ENCODE measurements at regions not wholly inside any gene's neighbourhood (a gene's known extent, or its start where the extent isn't known, plus 50 kb on each side); places are given as distances from the start of the nearest gene placed in this dataset.
"Not testable (repeated sequence)": the region's sequence is repeated elsewhere in the genome, so short reads cannot be mapped to it uniquely, and the experiment has no call there.

- H3K4me1 ChIP-seq (ENCODE audit: insufficient read depth, low read length); H3K9me3 ChIP-seq (ENCODE audit: low read length); H3K4me3 ChIP-seq (ENCODE audit: low read length); H3K36me3 ChIP-seq (ENCODE audit: insufficient read depth, low read length); H3K27me3 ChIP-seq (ENCODE audit: insufficient read depth, low read length); H2AFZ ChIP-seq (ENCODE audit: low read depth, low read length): not testable (repeated sequence)
Observed at GRCh38 chr9:80747056-80747455, 942.3 kb downstream of the TLE1 start.

- Histone ChIP-seq H3K9me3 (ENCODE audit: low read length) (no peaks in the 10 kb centered on the region), H3K27me3 (ENCODE audit: insufficient read depth, low read length) (no peaks in the 10 kb centered on the region), H3K36me3 (ENCODE audit: insufficient read depth, low read length) (no peaks in the 10 kb centered on the region), H2AFZ (ENCODE audit: low read depth, low read length) (no peak overlapping the region), H3K4me3 (ENCODE audit: low read length) (no peak overlapping the region), H3K4me1 (ENCODE audit: insufficient read depth, low read length) (no peaks in the 10 kb centered on the region)
Observed at GRCh38 chr9:80732506-80732905, 956.8 kb downstream of the TLE1 start.

DNA sequence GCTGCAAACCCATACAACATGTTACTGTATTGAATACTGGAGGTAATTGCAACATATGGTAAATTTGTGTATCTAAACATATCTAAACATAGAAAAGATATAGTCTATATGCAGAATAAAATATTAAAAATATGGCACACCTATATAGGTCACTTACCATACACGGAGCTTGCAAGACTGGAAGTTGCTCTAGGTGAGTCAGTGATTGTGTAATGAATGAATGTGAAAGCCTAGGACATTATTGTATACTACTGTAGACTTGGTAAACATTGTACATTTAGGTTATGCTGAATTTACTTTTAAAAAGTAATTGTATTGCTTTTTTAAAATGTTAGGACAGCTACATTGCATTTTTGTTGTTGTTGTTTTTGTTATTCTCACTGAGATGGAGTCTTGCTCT is 968.8 kb downstream of the TLE1 start:
- Histone ChIP-seq H3K36me3 (ENCODE audit: insufficient read depth, low read length) (no peaks in the 10 kb centered on the region), H3K27me3 (ENCODE audit: insufficient read depth, low read length) (no peaks in the 10 kb centered on the region), H2AFZ (ENCODE audit: low read depth, low read length) (no peak overlapping the region), H3K4me3 (ENCODE audit: low read length) (no peak overlapping the region), H3K9me3 (ENCODE audit: low read length) (no peaks in the 10 kb centered on the region), H3K4me1 (ENCODE audit: insufficient read depth, low read length) (no peaks in the 10 kb centered on the region)

GRCh38 chr9:80707120-80707519 is 982.2 kb downstream of the TLE1 start:
- no peaks in the 10 kb centered on the region for H3K4me1 ChIP-seq (ENCODE audit: insufficient read depth, low read length)
- no peak overlapping the region for H3K4me3 ChIP-seq (ENCODE audit: low read length)
- no peaks in the 10 kb centered on the region for H3K36me3 ChIP-seq (ENCODE audit: insufficient read depth, low read length)
- no peaks in the 10 kb centered on the region for H3K27me3 ChIP-seq (ENCODE audit: insufficient read depth, low read length)
- H3K9me3 ChIP-seq (ENCODE audit: low read length): peaks cover 5% of the 10 kb centered on the region
- no peak overlapping the region for H2AFZ ChIP-seq (ENCODE audit: low read depth, low read length)

GRCh38 chr9:80701061-80701460 is 988.3 kb downstream of the TLE1 start:
- no peak overlapping the region for H3K4me3 ChIP-seq (ENCODE audit: low read length)
- no peaks in the 10 kb centered on the region for H3K36me3 ChIP-seq (ENCODE audit: insufficient read depth, low read length)
- no peaks in the 10 kb centered on the region for H3K9me3 ChIP-seq (ENCODE audit: low read length)
- H3K4me1 ChIP-seq (ENCODE audit: insufficient read depth, low read length): peaks cover 12% of the 10 kb centered on the region
- no peaks in the 10 kb centered on the region for H3K27me3 ChIP-seq (ENCODE audit: insufficient read depth, low read length)
- no peak overlapping the region for H2AFZ ChIP-seq (ENCODE audit: low read depth, low read length)

- Histone ChIP-seq H3K4me3 (ENCODE audit: low read length) (no peak overlapping the region), H3K9me3 (ENCODE audit: low read length) (no peaks in the 10 kb centered on the region), H3K27me3 (ENCODE audit: insufficient read depth, low read length) (no peaks in the 10 kb centered on the region), H2AFZ (ENCODE audit: low read depth, low read length) (no peak overlapping the region), H3K4me1 (ENCODE audit: insufficient read depth, low read length) (peaks cover 12% of the 10 kb centered on the region), H3K36me3 (ENCODE audit: insufficient read depth, low read length) (no peaks in the 10 kb centered on the region)
Observed at GRCh38 chr9:80699511-80699998, 989.8 kb downstream of the TLE1 start.

- no peaks in the 10 kb centered on the region for H3K27me3 ChIP-seq (ENCODE audit: insufficient read depth, low read length)
- H3K4me1 ChIP-seq (ENCODE audit: insufficient read depth, low read length): peaks cover 12% of the 10 kb centered on the region
- H3K9me3 ChIP-seq (ENCODE audit: low read length): no peaks in the 10 kb centered on the region
- H3K36me3 ChIP-seq (ENCODE audit: insufficient read depth, low read length): no peaks in the 10 kb centered on the region
- H2AFZ ChIP-seq (ENCODE audit: low read depth, low read length): no peak overlapping the region
- H3K4me3 ChIP-seq (ENCODE audit: low read length): no peak overlapping the region
Observed at GRCh38 chr9:80698725-80699410, 990.5 kb downstream of the TLE1 start.

DNA sequence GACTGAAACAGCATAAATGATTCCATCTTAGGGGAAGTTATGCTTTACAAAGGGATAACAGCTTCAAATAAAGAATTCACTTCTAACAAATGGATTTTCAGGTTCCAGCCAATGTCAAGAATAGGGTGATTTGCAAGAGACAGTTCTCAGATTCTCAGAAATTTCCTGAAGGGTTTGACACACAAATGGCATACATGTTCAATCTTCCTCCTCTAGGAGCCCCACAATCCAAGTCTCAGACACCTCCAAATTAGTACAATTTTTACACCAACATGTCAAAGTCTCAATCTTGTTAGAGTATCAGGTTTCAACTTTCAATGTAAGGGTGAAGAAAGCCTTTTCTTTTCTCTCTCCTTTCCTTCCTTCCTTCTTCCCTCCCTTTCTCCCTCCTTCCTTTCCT is 996.6 kb downstream of the TLE1 start:
- no peak overlapping the region for H2AFZ ChIP-seq (ENCODE audit: low read depth, low read length)
- H3K4me3 ChIP-seq (ENCODE audit: low read length): no peak overlapping the region
- peaks cover 2% of the 10 kb centered on the region for H3K4me1 ChIP-seq (ENCODE audit: insufficient read depth, low read length)
- no peaks in the 10 kb centered on the region for H3K36me3 ChIP-seq (ENCODE audit: insufficient read depth, low read length)
- no peaks in the 10 kb centered on the region for H3K9me3 ChIP-seq (ENCODE audit: low read length)
- H3K27me3 ChIP-seq (ENCODE audit: insufficient read depth, low read length): no peaks in the 10 kb centered on the region

GRCh38 chr9:80691229-80691628 is 998.1 kb downstream of the TLE1 start:
- no peaks in the 10 kb centered on the region for H3K9me3 ChIP-seq (ENCODE audit: low read length)
- H3K4me3 ChIP-seq (ENCODE audit: low read length): no peak overlapping the region
- peaks cover 2% of the 10 kb centered on the region for H3K4me1 ChIP-seq (ENCODE audit: insufficient read depth, low read length)
- H2AFZ ChIP-seq (ENCODE audit: low read depth, low read length): no peak overlapping the region
- no peaks in the 10 kb centered on the region for H3K36me3 ChIP-seq (ENCODE audit: insufficient read depth, low read length)
- H3K27me3 ChIP-seq (ENCODE audit: insufficient read depth, low read length): no peaks in the 10 kb centered on the region

- H2AFZ ChIP-seq (ENCODE audit: low read depth, low read length): no peak overlapping the region
Observed at GRCh38 chr9:80690349-80690939, 998.9 kb downstream of the TLE1 start.

DNA sequence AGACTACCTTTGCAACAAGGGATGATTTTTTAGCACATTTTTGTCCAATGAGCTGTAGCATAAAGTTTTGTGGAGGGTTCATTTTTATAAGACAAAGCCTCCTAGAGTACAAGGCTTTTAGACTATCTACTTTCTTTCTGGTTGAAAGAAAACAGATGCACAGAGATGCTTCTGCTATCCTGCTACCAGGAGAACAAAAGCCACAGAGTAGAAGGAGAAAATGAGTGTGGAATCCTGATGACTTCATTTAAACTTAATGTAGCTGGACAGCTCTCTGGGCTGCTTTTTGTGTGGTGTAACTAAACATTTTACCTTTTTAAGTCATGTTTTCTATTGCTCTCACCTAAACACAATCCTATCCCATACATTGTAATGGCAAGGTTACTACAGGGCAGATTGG is 1009.4 kb downstream of the TLE1 start:
- Histone ChIP-seq H3K4me3 (ENCODE audit: low read length) (no peak overlapping the region), H2AFZ (ENCODE audit: low read depth, low read length) (no peak overlapping the region), H3K4me1 (ENCODE audit: insufficient read depth, low read length) (peaks cover 11% of the 10 kb centered on the region), H3K27me3 (ENCODE audit: insufficient read depth, low read length) (no peaks in the 10 kb centered on the region), H3K9me3 (ENCODE audit: low read length) (no peaks in the 10 kb centered on the region), H3K36me3 (ENCODE audit: insufficient read depth, low read length) (no peaks in the 10 kb centered on the region)

More at GRCh38 chr9:80690349-80690939, 998.9 kb downstream of the TLE1 start:
- H3K4me1 ChIP-seq (ENCODE audit: insufficient read depth, low read length): peaks cover 2% of the 10 kb centered on the region
- H3K27me3 ChIP-seq (ENCODE audit: insufficient read depth, low read length): no peaks in the 10 kb centered on the region
- H3K36me3 ChIP-seq (ENCODE audit: insufficient read depth, low read length): no peaks in the 10 kb centered on the region
- no peaks in the 10 kb centered on the region for H3K9me3 ChIP-seq (ENCODE audit: low read length)
- no peak overlapping the region for H3K4me3 ChIP-seq (ENCODE audit: low read length)

- Histone ChIP-seq H3K4me3 (ENCODE audit: low read length) (no peak overlapping the region), H3K4me1 (ENCODE audit: insufficient read depth, low read length) (peaks cover 11% of the 10 kb centered on the region), H2AFZ (ENCODE audit: low read depth, low read length) (no peak overlapping the region), H3K27me3 (ENCODE audit: insufficient read depth, low read length) (no peaks in the 10 kb centered on the region), H3K9me3 (ENCODE audit: low read length) (no peaks in the 10 kb centered on the region), H3K36me3 (ENCODE audit: insufficient read depth, low read length) (no peaks in the 10 kb centered on the region)
Observed at GRCh38 chr9:80678906-80679305, 1010.4 kb downstream of the TLE1 start.

- no peak overlapping the region for H2AFZ ChIP-seq (ENCODE audit: low read depth, low read length)
- H3K36me3 ChIP-seq (ENCODE audit: insufficient read depth, low read length): no peaks in the 10 kb centered on the region
- H3K4me1 ChIP-seq (ENCODE audit: insufficient read depth, low read length): no peaks in the 10 kb centered on the region
- no peak overlapping the region for H3K4me3 ChIP-seq (ENCODE audit: low read length)
- H3K27me3 ChIP-seq (ENCODE audit: insufficient read depth, low read length): no peaks in the 10 kb centered on the region
- H3K9me3 ChIP-seq (ENCODE audit: low read length): peaks cover 5% of the 10 kb centered on the region
Observed at GRCh38 chr9:80673496-80673895, 1015.9 kb downstream of the TLE1 start.

DNA sequence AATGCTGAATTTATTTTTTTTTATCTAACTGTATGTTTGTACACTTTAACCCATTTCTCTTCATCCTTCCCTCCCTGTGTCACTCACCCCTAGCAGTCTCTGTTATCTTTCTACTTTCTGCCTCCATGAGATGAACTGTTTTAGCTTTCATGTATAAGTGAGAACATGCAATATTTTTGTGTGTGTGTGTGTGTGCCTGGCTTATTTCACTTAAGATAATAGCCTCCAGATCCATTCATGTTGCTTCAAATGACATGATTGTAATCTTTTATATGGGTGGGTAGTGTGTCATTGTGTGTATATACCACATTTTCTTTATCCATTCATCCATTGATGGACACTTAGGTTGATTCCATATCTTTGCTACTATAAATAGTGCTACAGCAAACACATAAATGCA is 1023.9 kb downstream of the TLE1 start:
- Histone ChIP-seq H2AFZ (ENCODE audit: low read depth, low read length) (no peak overlapping the region), H3K9me3 (ENCODE audit: low read length) (peaks cover 5% of the 10 kb centered on the region), H3K4me3 (ENCODE audit: low read length) (no peak overlapping the region), H3K36me3 (ENCODE audit: insufficient read depth, low read length) (no peaks in the 10 kb centered on the region), H3K27me3 (ENCODE audit: insufficient read depth, low read length) (no peaks in the 10 kb centered on the region), H3K4me1 (ENCODE audit: insufficient read depth, low read length) (no peaks in the 10 kb centered on the region)

Data from neuron (in vitro differentiated cells).